ENCODE measurements at regions not wholly inside any gene's neighbourhood (a gene's known extent, or its start where the extent isn't known, plus 50 kb on each side); places are given as distances from the start of the nearest gene placed in this dataset.

- no peak for TF ChIP-seq CTCF (conservative IDR thresholded peaks at IDR 0.05; ENCODE audit: low read depth, low read length)
- TF ChIP-seq EZH2 (IDR thresholded peaks at IDR 0.05; ENCODE audit: borderline replicate concordance, low read depth, low read length, poor library complexity, severe bottlenecking) = no peak
These were observed 1925.6 kb downstream of the EFNA5 start for GRCh38 chr5:105745111-105745510.

All from A673 (cell line).